Fibroblast of skin of scalp (primary cell): ENCODE measurements at regions not wholly inside any gene's neighbourhood (a gene's known extent, or its start where the extent isn't known, plus 50 kb on each side); places are given as distances from the start of the nearest gene placed in this dataset.

Source experiments
- DNase-seq: peaks from one replicate; pipeline ENCODE4 v3.0.0-alpha.2; 2013

- DNase-seq = no peak
These were observed 263.6 kb downstream of the DDX3Y start for GRCh38 chrY:13168257-13168656.
